Astrocyte (in vitro differentiated cells and primary cell): ENCODE measurements at regions not wholly inside any gene's neighbourhood (a gene's known extent, or its start where the extent isn't known, plus 50 kb on each side); places are given as distances from the start of the nearest gene placed in this dataset.

Experiments
- CTCF ChIP-seq: IDR thresholded peaks from 2 replicates; pipeline ENCODE4 v1.5.1; 2011; ENCODE audit warnings: low read depth, mild to moderate bottlenecking, inconsistent platforms, low read length, moderate library complexity; ENCODE audit not compliant: insufficient read depth
- EZH2 ChIP-seq: IDR thresholded peaks from 2 replicates; pipeline ENCODE4 v1.6.1; 2012; ENCODE audit warnings: mild to moderate bottlenecking, low read length, inconsistent platforms; ENCODE audit not compliant: insufficient read depth

- TF ChIP-seq CTCF (no peak), EZH2 (no peak)
These were observed 431.1 kb downstream of the DTWD2 start for GRCh38 chr5:118557251-118557661.
